CD4-positive, alpha-beta memory T cell (primary cell): ENCODE measurements at regions not wholly inside any gene's neighbourhood (a gene's known extent, or its start where the extent isn't known, plus 50 kb on each side); places are given as distances from the start of the nearest gene placed in this dataset.

Source experiments
- CTCF ChIA-PET: fragments of 350-600 bp; sonication (Branson Sonifier 250); formaldehyde crosslinking; loops from one replicate; lab custom pipeline; 2021; ENCODE audit warnings: inconsistent platforms; ENCODE audit not compliant: partially characterized antibody; lab: Charles Lee
- POLR2A ChIA-PET: fragments of 350-600 bp; sonication (Branson Sonifier 250); formaldehyde crosslinking; loops from one replicate; lab custom pipeline; 2021; ENCODE audit not compliant: partially characterized antibody; lab: Charles Lee
- DNase-seq, 5 donors: peaks; one replicate each; pipeline versions ENCODE4 v3.0.0 to v3.0.0-alpha.2; 2020 to 2022; ENCODE audit warnings: mixed read lengths in 1 of 5
- H3K27ac ChIP-seq: one replicate; pipeline ENCODE4 v1.7.0; 2013; ENCODE audit warnings: low read depth, low read length
- H3K27me3 ChIP-seq: 2 replicates; pipeline ENCODE4 v1.7.0; 2013; ENCODE audit warnings: mild to moderate bottlenecking, low read length, moderate library complexity; ENCODE audit not compliant: insufficient read depth
- H3K36me3 ChIP-seq: 2 replicates; pipeline ENCODE4 v1.7.0; 2013; ENCODE audit warnings: mild to moderate bottlenecking, low read length, moderate library complexity; ENCODE audit not compliant: insufficient read depth
- H3K4me1 ChIP-seq: 2 replicates; pipeline ENCODE4 v1.7.0; 2013; ENCODE audit warnings: mild to moderate bottlenecking, low read length, moderate library complexity; ENCODE audit not compliant: insufficient read depth
- H3K4me3 ChIP-seq, 2 donors: one replicate each; pipeline ENCODE4 v1.7.0; 2013; ENCODE audit warnings: low read length in 2 of 2, mild to moderate bottlenecking in 1 of 2
- H3K9me3 ChIP-seq, 2 donors: one replicate each; pipeline ENCODE4 v1.7.0; 2013; ENCODE audit warnings: low read length in 2 of 2, control low read depth in 1 of 2; ENCODE audit not compliant: control insufficient read depth in 1 of 2
- H3K27ac Mint-ChIP-seq, 7 donors: one replicate each; pipeline ENCODE4 v1.8.0; 2020 to 2021; ENCODE audit warnings: mixed read lengths in 7 of 7, mild to moderate bottlenecking in 6 of 7, inconsistent platforms in 3 of 7, moderate library complexity in 3 of 7
- H3K27me3 Mint-ChIP-seq, 2 donors: one replicate each; pipeline ENCODE4 v1.8.0; 2020 to 2021; ENCODE audit warnings: mixed read lengths in 2 of 2
- H3K36me3 Mint-ChIP-seq, 2 donors: one replicate each; pipeline ENCODE4 v1.8.0; 2020 to 2021; ENCODE audit warnings: mixed read lengths in 2 of 2, inconsistent platforms in 1 of 2, mild to moderate bottlenecking in 1 of 2
- H3K4me1 Mint-ChIP-seq, 4 donors: one replicate each; pipeline ENCODE4 v1.8.0; 2020 to 2021; ENCODE audit warnings: mixed read lengths in 4 of 4, mild to moderate bottlenecking in 1 of 4
- H3K4me3 Mint-ChIP-seq, 8 donors: one replicate each; pipeline ENCODE4 v1.8.0; 2020 to 2021; ENCODE audit warnings: mixed read lengths in 8 of 8, mild to moderate bottlenecking in 7 of 8, moderate library complexity in 6 of 8, inconsistent platforms in 3 of 8
- H3K9me3 Mint-ChIP-seq, 8 donors: one replicate each; pipeline ENCODE4 v1.8.0; 2020 to 2021; ENCODE audit warnings: mixed read lengths in 8 of 8, mild to moderate bottlenecking in 5 of 8, inconsistent platforms in 3 of 8, moderate library complexity in 1 of 8
- intact Hi-C: fragments of 100-400 bp; cut with micrococcal nuclease; formaldehyde crosslinking; loops from one replicate; pipeline ENCODE4 v1.15.1; 2023

GRCh38 chr4:8707045-8707781 lies 114.6 kb downstream of the CPZ start:
- Histone ChIP-seq H3K4me1 (no peaks in the 10 kb centered on the region), H3K27ac (no peak overlapping the region), H3K4me3 (no peak overlapping the region), H3K9me3 (no peaks in the 10 kb centered on the region), H3K36me3 (no peaks in the 10 kb centered on the region), H3K27me3 (no peaks in the 10 kb centered on the region)
- POLR2A ChIA-PET: no interaction called here
- H3K27ac Mint-ChIP-seq: peak overlapping the region in 1 of 7 donors; percentile 68
- H3K36me3 Mint-ChIP-seq: no peaks in the 10 kb centered on the region
- H3K9me3 Mint-ChIP-seq: peaks cover 0 to 16% (median 6%) of the 10 kb centered on the region in 8 donors
- CTCF ChIA-PET: no interaction called here
- no peaks in the 10 kb centered on the region for H3K4me1 Mint-ChIP-seq
- no peak overlapping the region for H3K4me3 Mint-ChIP-seq
- peaks cover 0 to 10% of the 10 kb centered on the region in 2 donors for H3K27me3 Mint-ChIP-seq
- intact Hi-C loops: no loop called here
- DNase-seq: no peak

- H3K9me3 ChIP-seq: no peaks in the 10 kb centered on the region
- intact Hi-C loops: no loop called here
- Mint-ChIP-seq H3K27me3 (peaks cover 0 to 10% of the 10 kb centered on the region in 2 donors), H3K9me3 (peaks cover 0 to 16% (median 6%) of the 10 kb centered on the region in 8 donors), H3K4me3 (no peak overlapping the region), H3K27ac (no peak overlapping the region), H3K36me3 (no peaks in the 10 kb centered on the region), H3K4me1 (no peaks in the 10 kb centered on the region)
- no peaks in the 10 kb centered on the region for H3K36me3 ChIP-seq
- no peaks in the 10 kb centered on the region for H3K27me3 ChIP-seq
- ChIA-PET POLR2A (no interaction called here), CTCF (no interaction called here)
- H3K4me1 ChIP-seq: no peaks in the 10 kb centered on the region
- H3K4me3 ChIP-seq: no peak overlapping the region
- no peak overlapping the region for H3K27ac ChIP-seq
- no peak for DNase-seq
Observed at GRCh38 chr4:8706216-8707044, 113.9 kb downstream of the CPZ start.

- H3K4me1 ChIP-seq: no peaks in the 10 kb centered on the region
- no peaks in the 10 kb centered on the region for H3K27me3 ChIP-seq
- no peaks in the 10 kb centered on the region for H3K36me3 Mint-ChIP-seq
- ChIA-PET CTCF (no interaction called here), POLR2A (no interaction called here)
- peaks cover 0 to 10% of the 10 kb centered on the region in 2 donors for H3K27me3 Mint-ChIP-seq
- H3K27ac Mint-ChIP-seq: no peak overlapping the region
- H3K36me3 ChIP-seq: no peaks in the 10 kb centered on the region
- no peak overlapping the region for H3K4me3 ChIP-seq
- H3K27ac ChIP-seq: no peak overlapping the region
- intact Hi-C loops: no loop called here
- no peaks in the 10 kb centered on the region for H3K9me3 ChIP-seq
- H3K9me3 Mint-ChIP-seq: peaks cover 0 to 11% (median 0%) of the 10 kb centered on the region in 8 donors
- H3K4me3 Mint-ChIP-seq: no peak overlapping the region
- DNase-seq: no peak
- peaks cover 0 to 1% (median 0%) of the 10 kb centered on the region in 4 donors for H3K4me1 Mint-ChIP-seq
Observed at GRCh38 chr4:8705161-8706145, 112.9 kb downstream of the CPZ start.

GRCh38 chr4:8704632-8705031 lies 112.1 kb downstream of the CPZ start:
- Histone ChIP-seq H3K27me3 (no peaks in the 10 kb centered on the region), H3K27ac (no peak overlapping the region), H3K9me3 (no peaks in the 10 kb centered on the region), H3K4me3 (no peak overlapping the region), H3K4me1 (no peaks in the 10 kb centered on the region), H3K36me3 (no peaks in the 10 kb centered on the region)
- intact Hi-C loops: no loop called here
- Mint-ChIP-seq H3K4me1 (peaks cover 0 to 1% (median 0%) of the 10 kb centered on the region in 4 donors), H3K27ac (no peak overlapping the region), H3K9me3 (peaks cover 0 to 7% (median 0%) of the 10 kb centered on the region in 8 donors), H3K27me3 (peaks cover 0 to 10% of the 10 kb centered on the region in 2 donors), H3K4me3 (no peak overlapping the region), H3K36me3 (no peaks in the 10 kb centered on the region)
- no peak for DNase-seq
- ChIA-PET CTCF (no interaction called here), POLR2A (no interaction called here)

- CTCF ChIA-PET: no interaction called here
- intact Hi-C loops: no loop called here
- POLR2A ChIA-PET: no interaction called here
- Histone ChIP-seq H3K9me3 (no peaks in the 10 kb centered on the region), H3K4me3 (no peak overlapping the region), H3K27ac (no peak overlapping the region), H3K36me3 (no peaks in the 10 kb centered on the region), H3K27me3 (no peaks in the 10 kb centered on the region), H3K4me1 (no peaks in the 10 kb centered on the region)
- no peak for DNase-seq
- H3K9me3 Mint-ChIP-seq: peaks cover 0 to 5% (median 0%) of the 10 kb centered on the region in 8 donors
- H3K27ac Mint-ChIP-seq: no peak overlapping the region
- H3K36me3 Mint-ChIP-seq: no peaks in the 10 kb centered on the region
- H3K27me3 Mint-ChIP-seq: peaks cover 0 to 10% of the 10 kb centered on the region in 2 donors
- H3K4me3 Mint-ChIP-seq: no peak overlapping the region
- H3K4me1 Mint-ChIP-seq: peaks cover 0 to 1% (median 0%) of the 10 kb centered on the region in 4 donors
Observed at GRCh38 chr4:8703857-8704495, 111.4 kb downstream of the CPZ start.

- intact Hi-C loops: no loop called here
- Mint-ChIP-seq H3K4me3 (no peak overlapping the region), H3K27me3 (peaks cover 0 to 10% of the 10 kb centered on the region in 2 donors), H3K9me3 (no peaks in the 10 kb centered on the region), H3K36me3 (no peaks in the 10 kb centered on the region), H3K4me1 (peaks cover 0 to 1% (median 0%) of the 10 kb centered on the region in 4 donors), H3K27ac (no peak overlapping the region)
- H3K36me3 ChIP-seq: no peaks in the 10 kb centered on the region
- no peaks in the 10 kb centered on the region for H3K27me3 ChIP-seq
- ChIA-PET CTCF (no interaction called here), POLR2A (no interaction called here)
- no peak overlapping the region for H3K27ac ChIP-seq
- no peaks in the 10 kb centered on the region for H3K9me3 ChIP-seq
- DNase-seq: no peak
- no peaks in the 10 kb centered on the region for H3K4me1 ChIP-seq
- H3K4me3 ChIP-seq: no peak overlapping the region
Observed at GRCh38 chr4:8703401-8703696, 110.8 kb downstream of the CPZ start.
